Stimulated activated CD8-positive, alpha-beta memory T cell treated with anti-CD3 and anti-CD28 coated beads, Interleukin-7, amount 100 ng/mL, for 1 hour (primary cell): ENCODE measurements at regions not wholly inside any gene's neighbourhood (a gene's known extent, or its start where the extent isn't known, plus 50 kb on each side); places are given as distances from the start of the nearest gene placed in this dataset.

ENCODE experiments used
- DNase-seq, 2 donors: peaks; one replicate each; pipeline ENCODE4 v3.0.0-alpha.2; 2020; ENCODE audit warnings: low read depth in 2 of 2

DNA sequence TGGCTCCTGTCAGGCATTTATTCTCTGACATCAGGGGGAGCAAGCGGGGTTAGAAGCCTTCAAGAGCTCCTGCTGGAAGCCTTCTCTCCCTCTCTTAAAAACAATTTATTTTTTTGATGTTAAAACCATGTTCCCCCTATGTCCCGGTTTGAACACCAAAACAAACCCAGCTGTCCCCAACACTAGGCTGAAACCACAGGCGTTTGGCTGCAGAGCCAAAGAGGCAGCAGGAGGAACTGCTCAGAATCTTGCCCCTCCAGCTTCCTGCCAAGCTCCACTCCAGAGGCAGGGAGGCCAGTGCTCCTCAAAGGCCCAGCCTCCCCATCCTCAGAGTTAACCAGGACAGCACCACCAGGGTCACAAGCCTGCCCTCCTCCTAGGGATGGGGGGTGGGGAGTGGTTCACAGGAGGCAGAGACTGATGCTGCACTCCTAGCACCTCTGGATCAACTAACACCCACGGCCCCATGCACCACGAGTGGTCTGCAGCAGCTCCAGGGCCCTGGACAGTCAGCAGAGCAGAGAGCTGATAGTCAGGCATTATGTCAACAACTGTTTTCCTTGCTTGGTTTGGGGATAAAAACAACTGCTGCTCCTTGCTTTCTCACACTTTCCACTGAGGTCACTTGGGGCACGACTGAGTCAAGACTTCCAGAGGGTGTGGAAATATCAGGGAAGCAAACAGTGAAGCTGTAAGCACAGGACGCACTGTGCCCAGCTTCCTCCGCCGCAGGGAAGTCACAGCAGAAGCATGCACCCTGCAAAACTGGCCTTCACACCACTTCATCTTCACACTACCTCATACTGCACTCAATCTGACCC lies 96.5 kb upstream of the ADRA1B start:
- DNase-seq: no peak

DNA sequence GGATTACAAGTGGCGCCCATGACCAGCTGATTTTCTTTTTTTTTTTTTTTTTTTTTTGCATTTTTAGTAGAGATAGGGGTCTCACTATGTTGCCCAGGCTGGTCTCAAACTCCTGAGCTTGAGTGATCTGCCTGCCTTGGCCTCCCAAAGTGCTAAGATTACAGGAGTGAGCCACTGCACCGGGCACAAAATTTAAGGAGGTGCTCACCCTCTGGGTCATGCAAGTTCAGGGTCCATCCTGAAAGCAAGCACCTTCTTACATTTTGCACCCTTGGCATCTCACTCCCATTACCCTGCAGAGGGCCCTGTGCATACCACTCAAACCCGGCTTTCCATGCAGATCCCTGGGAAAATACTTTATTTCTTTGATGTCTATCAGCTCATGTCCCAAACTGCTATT lies 95.6 kb upstream of the ADRA1B start:
- DNase-seq: no peak

DNA sequence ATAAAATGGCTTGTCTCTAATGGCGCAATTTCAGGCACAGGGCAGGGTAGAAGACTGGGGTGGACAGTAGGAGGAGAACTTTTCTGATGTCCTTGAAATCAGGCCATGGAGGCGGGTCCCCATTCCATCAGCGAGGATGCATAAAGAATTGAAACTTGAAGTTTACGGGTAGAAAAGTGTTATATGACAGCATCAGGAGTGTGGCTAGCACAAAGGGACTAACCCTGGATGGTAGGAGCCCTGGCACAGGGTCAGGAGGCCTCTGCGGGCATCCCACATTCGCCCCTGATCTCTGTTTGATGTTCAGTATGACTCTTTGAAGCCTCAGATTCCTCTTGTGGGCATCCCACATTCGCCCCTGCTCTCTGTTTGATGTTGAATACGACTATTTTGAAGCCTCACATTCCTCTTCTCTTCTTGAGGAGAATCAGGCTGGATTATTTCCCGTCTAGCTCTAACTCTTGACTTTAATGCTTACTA lies 94.8 kb upstream of the ADRA1B start:
- DNase-seq: no peak

DNA sequence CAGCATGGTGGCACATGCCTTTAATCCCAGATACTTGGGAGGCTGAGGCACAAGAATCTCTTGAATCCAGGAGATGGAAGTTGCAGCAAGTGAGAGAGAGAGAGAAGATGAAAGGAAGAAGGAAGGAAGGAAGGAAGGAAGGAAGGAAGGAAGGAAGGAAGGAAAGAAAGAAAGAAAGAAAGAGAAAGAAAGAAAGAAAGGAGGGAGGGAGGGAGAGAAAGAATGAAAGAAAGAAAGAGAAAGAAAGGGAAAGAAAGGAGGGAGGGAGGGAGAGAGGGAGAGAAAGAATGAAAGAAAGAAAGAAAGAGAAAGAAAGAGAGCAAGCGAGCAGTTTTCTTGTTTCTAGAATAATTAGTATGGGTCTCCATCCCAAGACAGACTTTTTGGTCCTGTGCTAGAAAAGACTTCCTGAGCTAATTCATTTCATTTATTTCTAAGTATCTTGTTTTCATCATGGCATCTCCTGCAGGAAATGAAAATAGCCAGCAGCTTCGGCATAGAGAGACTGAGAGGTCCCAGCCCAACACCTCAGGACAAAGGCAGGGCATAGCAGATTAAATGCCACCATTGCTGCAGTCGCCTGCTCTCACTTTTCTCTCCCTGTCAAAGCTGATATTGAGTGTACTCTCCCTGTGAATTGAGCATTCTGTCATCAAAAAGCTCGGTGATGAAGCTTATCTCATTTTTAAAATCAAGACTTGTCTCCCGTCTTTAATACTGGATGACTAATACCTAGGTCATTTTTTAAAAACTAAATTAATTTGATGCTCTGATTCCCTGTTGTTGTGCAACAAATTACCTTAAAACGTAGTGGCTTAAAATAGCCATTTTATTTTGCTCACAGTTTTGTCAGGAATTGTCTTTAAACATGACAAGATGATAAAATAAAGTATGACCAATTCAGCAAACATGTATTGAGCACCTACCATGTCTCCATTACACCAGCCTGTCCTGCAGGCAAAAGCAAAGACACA lies 91.8 kb upstream of the ADRA1B start:
- DNase-seq: no peak

DNA sequence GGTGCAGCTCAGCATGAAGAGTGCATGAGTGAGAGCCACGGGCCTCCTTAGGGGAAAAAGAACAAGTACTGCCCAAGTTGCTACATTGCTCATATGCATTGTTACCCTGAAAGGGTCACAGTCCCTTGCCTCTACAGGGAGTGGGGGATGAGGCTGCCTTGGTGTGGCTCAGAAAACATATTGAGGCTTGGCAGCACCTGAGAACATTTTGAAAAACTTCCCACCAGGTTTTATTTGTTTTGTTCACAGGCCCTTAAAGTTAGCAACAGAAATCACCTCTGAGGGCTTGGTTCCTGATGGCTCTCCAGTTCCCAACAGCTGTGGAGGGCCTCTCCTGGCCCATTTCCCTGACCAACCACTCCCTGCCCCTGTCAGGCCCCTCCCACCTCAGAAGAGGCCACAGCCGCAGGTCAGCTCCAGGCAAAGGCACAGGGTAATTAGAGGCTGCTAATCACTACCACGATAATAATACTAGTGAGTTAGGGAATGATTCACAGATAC lies 90.7 kb upstream of the ADRA1B start:
- DNase-seq: no peak

DNA sequence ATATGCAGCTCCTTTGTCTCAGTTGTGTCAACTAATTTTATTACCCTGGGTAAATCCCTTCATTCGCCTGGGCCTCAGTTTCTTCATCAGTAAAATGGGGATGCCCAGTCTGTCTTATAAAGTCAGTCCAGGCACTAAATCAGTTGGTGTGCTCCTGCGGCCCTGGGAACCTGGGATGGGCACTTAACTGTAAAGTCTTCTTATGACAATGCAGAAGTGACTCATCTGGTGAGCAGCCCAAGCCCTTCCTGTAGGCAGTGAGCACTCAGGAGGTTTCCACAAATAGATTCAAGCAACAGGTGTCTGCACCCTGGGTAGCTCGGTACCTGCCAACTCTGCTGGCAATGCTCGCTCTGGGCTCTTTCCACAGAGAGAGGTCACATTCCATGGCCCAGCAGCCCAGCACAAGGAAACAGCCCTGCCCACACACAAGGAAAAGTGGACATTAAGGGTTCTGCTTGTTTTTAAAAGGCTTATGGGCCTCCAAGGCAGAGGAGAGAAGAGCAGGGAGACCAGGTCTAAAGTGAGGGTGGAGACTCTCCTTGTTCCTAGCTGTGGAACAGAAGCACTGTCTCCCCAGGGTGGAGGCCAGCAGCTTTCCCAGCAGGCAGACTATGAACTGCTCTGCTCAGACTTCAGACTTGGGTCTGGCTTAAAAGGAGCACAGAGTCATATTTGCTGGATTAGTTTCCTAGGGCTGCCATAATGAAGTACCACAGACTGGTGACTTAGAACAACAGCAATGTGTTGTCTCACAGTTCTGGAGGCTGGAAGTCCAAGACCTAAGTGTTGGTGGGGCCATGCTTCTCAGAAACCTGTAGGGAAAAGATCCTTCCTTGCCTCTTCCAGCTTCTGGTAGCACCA lies 89.7 kb upstream of the ADRA1B start:
- DNase-seq: no peak

DNA sequence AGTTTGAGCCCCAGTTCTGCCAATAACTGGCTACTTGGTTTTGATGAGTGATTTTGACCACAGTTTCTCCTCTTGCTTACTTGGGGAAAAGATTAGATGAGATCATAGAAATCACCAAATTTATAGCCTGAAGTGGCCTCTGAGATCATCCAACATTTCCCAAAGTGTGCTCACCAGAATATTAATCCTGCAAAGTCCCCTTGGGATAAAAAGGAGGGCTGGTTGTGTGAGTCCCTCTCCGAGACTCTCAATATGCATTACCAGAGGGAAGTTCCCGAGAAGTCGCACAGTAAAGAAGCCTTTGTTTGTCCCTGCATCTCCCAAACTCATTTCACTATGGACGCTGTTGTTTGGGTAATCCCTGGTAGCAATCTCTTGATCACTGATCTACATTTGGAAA lies 88.4 kb upstream of the ADRA1B start:
- no peak for DNase-seq

DNA sequence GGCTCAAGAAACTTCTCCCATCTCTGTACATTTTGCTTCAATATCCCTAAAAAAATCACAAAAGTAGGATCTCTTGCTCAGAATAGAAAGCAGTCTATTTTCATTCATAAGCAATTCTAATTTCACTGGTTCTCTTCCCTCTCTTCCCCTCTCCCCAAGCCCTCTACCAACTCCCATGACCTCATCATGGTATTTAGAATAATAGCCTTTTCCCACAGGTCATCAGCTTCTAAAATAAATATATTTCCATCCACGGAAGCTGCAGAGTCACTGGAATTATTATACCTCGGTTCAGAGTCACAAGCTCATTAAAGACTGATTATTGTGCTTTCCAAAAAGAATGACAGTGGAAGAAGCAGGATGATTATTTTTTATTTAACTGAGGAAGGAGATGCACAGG lies 84.2 kb upstream of the ADRA1B start:
- DNase-seq: no peak

DNA sequence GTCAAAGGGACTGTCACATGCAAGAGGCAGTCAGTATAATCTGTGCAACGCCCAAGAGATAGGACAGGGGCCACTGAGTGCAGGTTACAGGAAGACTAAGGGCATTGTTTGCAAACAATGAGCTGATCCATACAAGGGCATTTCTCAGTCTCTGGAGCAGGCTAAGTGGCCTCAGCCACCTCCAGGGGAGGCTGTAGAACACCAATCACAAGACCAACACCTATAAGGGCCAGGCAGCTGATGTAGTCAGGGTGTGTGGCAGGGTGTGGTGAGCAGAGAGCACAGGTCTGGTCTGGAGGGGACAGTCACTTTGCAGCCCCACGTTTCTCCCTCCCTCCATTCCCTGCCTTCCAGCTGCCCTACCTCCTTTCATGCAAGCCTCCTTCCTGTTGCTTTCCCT lies 83.2 kb upstream of the ADRA1B start:
- no peak for DNase-seq

DNA sequence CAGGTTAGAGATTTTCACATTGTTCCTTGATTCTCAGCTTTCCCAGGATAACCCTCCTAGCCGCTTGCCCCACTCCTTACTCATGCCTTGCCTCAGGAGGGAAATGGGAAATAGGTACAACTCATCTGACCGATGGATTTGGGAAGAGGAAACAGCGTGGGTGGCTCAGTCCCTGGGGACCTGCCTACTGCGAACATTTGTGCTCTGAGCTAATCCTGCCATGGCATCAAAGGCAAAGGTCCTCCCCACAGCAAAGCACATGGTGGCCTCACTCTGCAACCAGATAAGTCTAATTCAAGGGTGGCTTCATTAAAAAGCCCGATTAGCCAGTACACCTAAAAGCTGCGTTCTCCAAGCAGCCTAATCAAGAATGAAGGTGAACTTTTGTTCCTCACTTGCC lies 82.4 kb upstream of the ADRA1B start:
- no peak for DNase-seq

DNA sequence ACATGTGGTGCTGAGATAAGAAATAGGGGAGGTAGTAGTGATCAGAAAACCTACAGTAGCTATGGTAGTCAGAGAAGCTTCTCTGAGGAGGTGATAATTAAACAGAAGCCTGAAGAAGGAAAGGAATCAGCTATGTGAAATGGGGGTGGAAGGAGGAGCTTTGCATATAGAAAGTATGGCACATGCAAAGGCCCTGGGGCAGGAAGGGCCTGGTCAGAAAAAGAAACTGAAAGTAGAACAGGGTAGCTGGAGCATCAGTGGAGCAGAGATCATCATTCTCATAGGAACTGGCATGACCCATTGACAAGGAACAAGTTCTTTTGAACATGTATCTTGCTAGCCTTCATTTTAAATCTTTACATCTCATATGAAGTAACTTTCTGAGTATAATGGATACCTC lies 80.7 kb upstream of the ADRA1B start:
- DNase-seq: no peak

DNA sequence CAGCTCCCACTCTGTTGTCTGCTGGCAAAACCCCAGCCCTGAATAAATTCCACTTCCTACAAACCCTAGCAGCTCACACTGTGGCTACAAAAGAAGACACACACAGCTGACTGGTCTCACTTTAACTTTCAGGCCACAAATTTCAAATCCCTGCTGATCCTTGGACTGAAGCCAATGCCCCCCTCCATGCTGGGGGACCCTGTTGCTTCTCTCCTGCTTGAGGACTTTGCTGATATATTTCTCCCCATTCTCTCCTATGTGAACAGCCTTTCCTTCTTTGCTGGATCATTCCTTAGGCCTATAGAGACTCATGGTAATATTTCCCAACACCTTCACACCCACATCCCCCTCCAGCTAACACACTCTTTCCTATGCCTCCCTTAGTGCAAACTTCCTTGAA lies 79.6 kb upstream of the ADRA1B start:
- DNase-seq: no peak

DNA sequence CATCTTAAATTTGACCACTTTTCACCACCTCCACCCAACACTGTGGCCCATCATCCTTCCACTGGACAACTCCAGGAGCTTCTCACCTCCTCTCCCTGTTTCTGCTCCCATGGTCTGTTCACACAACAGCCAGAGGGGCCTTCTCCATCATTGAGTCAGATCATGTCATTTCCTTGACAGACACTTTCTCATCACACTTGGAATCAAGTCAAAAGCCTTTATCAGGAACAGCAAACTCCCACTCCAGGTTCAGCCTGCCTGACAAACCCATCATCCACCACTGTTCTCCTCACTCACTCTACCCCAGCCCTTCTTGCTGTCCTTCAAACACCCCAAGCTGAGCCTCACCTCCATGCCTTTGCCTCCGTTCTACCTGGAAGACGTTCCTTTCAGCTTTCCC lies 78.4 kb upstream of the ADRA1B start:
- no peak for DNase-seq

DNA sequence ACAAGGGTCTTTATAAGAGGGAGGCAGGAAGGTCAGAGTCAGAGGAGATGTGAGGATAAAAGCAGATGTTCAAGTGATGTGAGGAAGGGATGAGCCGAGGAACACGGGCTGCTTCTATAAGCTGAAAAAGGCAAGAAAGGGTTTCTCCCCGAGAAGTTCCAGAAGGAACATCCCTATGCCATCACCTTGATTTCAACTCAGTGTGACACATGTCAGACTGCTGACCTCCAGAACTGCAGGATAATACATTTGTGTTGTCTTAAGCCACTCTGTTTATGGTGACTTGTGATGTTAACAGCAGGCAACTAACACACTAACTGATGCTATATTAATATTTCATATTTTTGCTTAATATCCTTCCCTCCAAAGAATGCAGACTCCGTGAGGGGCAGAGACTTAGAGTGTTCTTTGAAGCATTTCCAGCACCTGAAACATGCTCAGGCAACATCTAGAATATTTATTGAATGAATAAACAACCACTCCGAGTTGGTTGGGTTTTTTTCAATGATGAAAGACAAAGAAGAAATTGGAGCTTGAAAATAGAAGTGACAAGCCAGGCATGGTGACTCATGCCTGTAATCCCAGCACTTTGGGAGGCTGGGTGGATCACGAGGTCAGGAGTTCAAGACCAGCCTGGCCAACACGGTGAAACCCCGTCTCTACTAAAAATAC lies 77.6 kb upstream of the ADRA1B start:
- DNase-seq: no peak

DNA sequence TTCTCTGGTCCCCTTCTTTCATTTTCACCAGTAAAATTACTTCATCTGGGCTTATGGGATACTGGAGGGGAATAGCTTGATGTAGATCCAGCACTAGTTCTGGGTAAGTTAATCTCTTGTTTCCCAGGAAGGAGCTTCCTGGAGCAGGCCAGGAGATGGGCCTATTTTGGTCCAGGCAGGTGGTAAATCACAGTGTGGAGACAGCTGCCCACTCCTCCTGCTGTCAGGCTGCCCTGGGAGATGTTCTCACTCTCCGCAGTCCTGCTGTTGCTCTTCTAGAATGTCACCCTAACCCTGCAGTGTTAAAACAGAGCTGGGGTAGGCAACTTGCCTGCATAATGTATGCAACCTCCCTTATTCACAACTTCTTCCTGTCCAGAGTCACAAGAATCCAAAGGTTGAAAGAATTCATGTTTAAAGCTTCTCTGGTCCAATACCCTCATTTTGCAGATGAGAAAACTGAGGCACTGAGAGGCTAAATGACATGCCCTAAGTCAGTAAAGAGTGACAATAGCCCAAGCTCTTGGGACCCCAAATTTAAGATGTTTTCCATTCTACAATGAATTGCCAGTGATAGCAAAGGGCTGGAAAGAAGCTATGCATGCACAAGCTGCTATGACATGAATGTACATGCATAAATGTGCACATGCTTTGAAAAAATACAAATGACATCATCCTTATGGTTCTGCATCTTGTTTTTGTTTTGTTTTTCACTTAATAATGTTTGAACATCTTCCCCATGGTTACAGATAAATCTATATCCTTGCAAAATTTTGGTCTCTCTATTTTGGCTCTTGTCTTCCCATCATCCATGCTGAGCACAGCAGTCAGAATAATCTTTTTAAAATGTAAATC lies 71.8 kb upstream of the ADRA1B start:
- no peak for DNase-seq

DNA sequence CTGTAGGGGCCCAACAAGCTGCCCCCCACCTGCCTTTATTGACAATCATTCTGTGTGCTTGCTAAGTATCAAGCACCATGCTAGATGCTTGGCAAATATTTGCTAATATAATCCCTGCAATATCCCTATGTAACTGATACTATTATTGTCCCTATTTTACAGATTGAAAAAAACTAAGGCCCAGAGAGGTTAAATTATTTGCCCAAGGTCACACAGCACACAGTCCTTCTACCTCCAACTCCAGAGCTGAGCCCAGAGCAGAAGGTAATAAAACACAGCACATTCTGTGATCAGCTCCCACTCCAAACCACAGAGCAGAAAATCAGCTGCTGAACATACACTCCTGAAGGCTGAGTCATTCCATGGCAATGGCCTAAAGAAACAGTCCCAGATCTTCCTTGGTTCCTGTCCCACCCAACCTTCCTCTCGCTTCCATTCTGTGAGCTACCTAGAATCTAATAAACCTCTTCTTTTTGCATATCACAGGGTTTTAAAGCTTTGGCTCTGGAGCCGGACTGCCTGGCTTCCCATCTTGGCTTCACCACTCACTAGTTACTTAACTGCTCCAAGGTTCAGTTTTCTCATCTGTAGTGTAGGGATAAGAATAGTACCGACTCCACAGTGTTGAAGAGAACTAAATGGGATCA lies 66.7 kb upstream of the ADRA1B start:
- DNase-seq: no peak

DNA sequence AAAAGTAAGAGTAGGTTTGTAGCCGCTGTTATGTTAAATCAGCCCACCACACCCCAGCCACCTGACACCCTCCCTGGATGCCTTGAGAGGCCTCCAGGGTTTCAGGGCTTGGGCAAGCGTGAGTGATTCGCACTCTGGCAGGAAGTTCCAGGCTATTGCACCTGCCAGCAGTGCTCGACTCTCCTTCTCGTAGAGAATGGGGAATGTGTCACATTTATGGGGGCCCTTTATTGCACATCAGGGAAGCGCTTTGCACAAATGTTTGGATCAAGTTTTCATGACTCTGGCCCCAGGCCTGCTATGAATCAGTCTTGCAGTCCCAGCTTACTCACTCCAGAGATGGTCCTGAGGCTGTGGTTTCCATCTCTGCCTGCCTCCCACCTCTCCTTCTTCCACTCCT lies 66.1 kb upstream of the ADRA1B start:
- DNase-seq: no peak

DNA sequence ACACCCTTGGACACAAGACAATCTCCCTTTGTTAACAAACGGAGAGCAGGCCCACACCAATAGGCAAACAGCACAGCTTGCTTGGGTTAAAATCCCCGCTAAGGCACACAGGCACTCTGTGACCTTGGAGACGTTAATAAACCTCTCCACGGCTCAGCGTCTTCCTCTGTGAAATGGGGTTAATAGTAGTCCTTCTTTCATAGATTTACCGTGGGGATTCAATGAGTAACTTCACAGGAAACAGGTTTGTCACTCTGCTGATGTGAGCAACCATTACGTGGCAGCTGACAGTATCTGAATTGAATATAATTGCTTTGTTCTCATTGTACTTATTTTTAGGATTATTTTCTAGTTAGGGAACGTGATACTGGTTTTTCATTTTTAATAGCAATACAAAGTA lies 65.2 kb upstream of the ADRA1B start:
- DNase-seq: no peak

DNA sequence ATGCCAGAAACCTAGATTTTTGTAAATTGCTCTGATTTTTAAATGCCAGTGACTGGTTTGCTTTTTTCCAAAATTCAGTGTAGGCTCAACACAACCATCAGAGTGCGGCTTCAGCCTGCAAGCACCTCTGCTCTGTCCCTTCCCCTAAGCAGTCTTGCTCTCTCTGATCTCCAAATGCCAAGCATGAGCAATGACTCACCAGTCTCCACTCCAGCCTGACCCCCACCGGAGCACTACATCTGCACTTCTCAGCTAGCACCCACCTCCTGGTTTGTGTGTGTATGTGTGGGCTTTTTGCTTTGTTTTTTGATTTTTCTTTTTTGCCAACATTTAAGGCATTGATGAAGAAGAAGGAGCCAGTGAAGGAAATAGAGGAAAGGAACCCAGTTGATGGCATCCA lies 61.4 kb upstream of the ADRA1B start:
- DNase-seq: no peak
